Karpas-422 (cell line): ENCODE measurements at regions not wholly inside any gene's neighbourhood (a gene's known extent, or its start where the extent isn't known, plus 50 kb on each side); places are given as distances from the start of the nearest gene placed in this dataset.
"Not testable (repeated sequence)": the region's sequence is repeated elsewhere in the genome, so short reads cannot be mapped to it uniquely, and the experiment has no call there.

ENCODE experiments used
- DNase-seq: peaks from one replicate; pipeline ENCODE4 v3.0.0-alpha.2; 2015
- H2AFZ ChIP-seq: fragments of 200-600 bp; sonication (generic); 2 replicates; pipeline ENCODE4 v1.6.1; 2014; ENCODE audit warnings: antibody characterized with exemption, low read length, mixed read lengths
- H3K27ac ChIP-seq: fragments of 200-600 bp; sonication (generic); 2 replicates; pipeline ENCODE4 v1.5.1; 2014; ENCODE audit warnings: mild to moderate bottlenecking, low read length, moderate library complexity
- H3K27me3 ChIP-seq: fragments of 200-600 bp; sonication (generic); 2 replicates; pipeline ENCODE4 v1.6.1; 2014; ENCODE audit warnings: low read length, mixed read lengths
- H3K36me3 ChIP-seq: fragments of 200-600 bp; sonication (generic); 2 replicates; pipeline ENCODE4 v1.6.1; 2014; ENCODE audit warnings: low read length, mixed read lengths; ENCODE audit not compliant: insufficient read depth
- H3K4me1 ChIP-seq: fragments of 200-600 bp; sonication (generic); 2 replicates; pipeline ENCODE4 v1.6.1; 2014; ENCODE audit warnings: mild to moderate bottlenecking, low read length, mixed read lengths
- H3K4me2 ChIP-seq: fragments of 200-600 bp; sonication (generic); 2 replicates; pipeline ENCODE4 v1.6.1; 2014; ENCODE audit warnings: low read length, low read depth, mild to moderate bottlenecking; ENCODE audit not compliant: poor library complexity, severe bottlenecking
- H3K4me3 ChIP-seq: fragments of 200-600 bp; sonication (generic); 2 replicates; pipeline ENCODE4 v1.5.1; 2014; ENCODE audit warnings: mild to moderate bottlenecking, antibody characterized with exemption, low read length, mixed read lengths
- H3K79me2 ChIP-seq: fragments of 200-600 bp; sonication (generic); 2 replicates; pipeline ENCODE4 v1.6.1; 2014; ENCODE audit warnings: mild to moderate bottlenecking, low read length, mixed read lengths
- H3K9ac ChIP-seq: fragments of 200-600 bp; sonication (generic); 2 replicates; pipeline ENCODE4 v1.6.0; 2014; ENCODE audit warnings: low read length
- H3K9me2 ChIP-seq: fragments of 200-600 bp; sonication (generic), shearing (Covaris generic); replicated peaks from 2 replicates; pipeline ENCODE4 v1.6.0; 2014; ENCODE audit warnings: mild to moderate bottlenecking, low read length, moderate library complexity; ENCODE audit not compliant: insufficient read depth
- H3K9me3 ChIP-seq: fragments of 300-700, 200-600 bp; sonication (generic); 2 replicates; pipeline ENCODE4 v1.6.1; 2014; ENCODE audit warnings: low read length, mixed read lengths
- H4K20me1 ChIP-seq: fragments of 200-600 bp; sonication (generic); 2 replicates; pipeline ENCODE4 v1.6.1; 2014; ENCODE audit warnings: mild to moderate bottlenecking, antibody characterized with exemption, low read length, low read depth; ENCODE audit not compliant: insufficient read depth

- H4K20me1 ChIP-seq, result no peaks in the 10 kb centered on the region
- no peaks in the 10 kb centered on the region for H3K36me3 ChIP-seq
- H3K4me1 ChIP-seq, result no peaks in the 10 kb centered on the region
- no peak overlapping the region for H3K4me2 ChIP-seq
- no peak overlapping the region for H3K4me3 ChIP-seq
- no peak overlapping the region for H2AFZ ChIP-seq
- no peaks in the 10 kb centered on the region; the same call in 1 of the 2 replicates for H3K9me3 ChIP-seq
- no peak overlapping the region for H3K9ac ChIP-seq
- no peak overlapping the region for H3K27ac ChIP-seq
- no peaks in the 10 kb centered on the region for H3K79me2 ChIP-seq
- H3K27me3 ChIP-seq, result no peaks in the 10 kb centered on the region
- no peak for DNase-seq
- H3K9me2 ChIP-seq, result no peaks in the 10 kb centered on the region
These were observed 1514.1 kb upstream of the DEFB115 start for GRCh38 chr20:29743101-29743931.

- Histone ChIP-seq H3K79me2 (no peaks in the 10 kb centered on the region), H3K9ac (no peak overlapping the region), H3K4me3 (no peak overlapping the region), H3K27ac (no peak overlapping the region), H3K36me3 (no peaks in the 10 kb centered on the region), H4K20me1 (no peaks in the 10 kb centered on the region), H3K27me3 (no peaks in the 10 kb centered on the region), H3K4me2 (no peak overlapping the region), H3K9me2 (no peaks in the 10 kb centered on the region), H3K9me3 (no peaks in the 10 kb centered on the region; the same call in 1 of the 2 replicates), H3K4me1 (no peaks in the 10 kb centered on the region), H2AFZ (no peak overlapping the region)
- DNase-seq, result no peak
These were observed 1513.4 kb upstream of the DEFB115 start for GRCh38 chr20:29744071-29744470.

GRCh38 chr20:29745534-29746245 lies 1511.8 kb upstream of the DEFB115 start:
- not testable (repeated sequence) for H3K27ac ChIP-seq, H3K36me3 ChIP-seq, H3K9me3 ChIP-seq, DNase-seq, H3K27me3 ChIP-seq, H3K4me3 ChIP-seq, H3K79me2 ChIP-seq, H3K9me2 ChIP-seq, H3K4me2 ChIP-seq, H2AFZ ChIP-seq, H4K20me1 ChIP-seq, H3K9ac ChIP-seq, H3K4me1 ChIP-seq

- no peaks in the 10 kb centered on the region for H3K4me1 ChIP-seq
- H3K9me2 ChIP-seq, result no peaks in the 10 kb centered on the region
- H3K4me2 ChIP-seq, result no peak overlapping the region
- H3K9me3 ChIP-seq, result no peaks in the 10 kb centered on the region
- no peak overlapping the region for H3K27ac ChIP-seq
- H3K9ac ChIP-seq, result no peak overlapping the region
- H3K79me2 ChIP-seq, result no peaks in the 10 kb centered on the region
- no peaks in the 10 kb centered on the region for H4K20me1 ChIP-seq
- H2AFZ ChIP-seq, result no peak overlapping the region
- H3K27me3 ChIP-seq, result no peaks in the 10 kb centered on the region
- H3K4me3 ChIP-seq, result no peak overlapping the region
- no peaks in the 10 kb centered on the region for H3K36me3 ChIP-seq
- DNase-seq, result no peak
These were observed 1507.1 kb upstream of the DEFB115 start for GRCh38 chr20:29750268-29750899.

- not testable (repeated sequence) for H3K9me2 ChIP-seq, DNase-seq, H3K27ac ChIP-seq, H3K4me1 ChIP-seq, H4K20me1 ChIP-seq, H3K9me3 ChIP-seq, H2AFZ ChIP-seq, H3K4me2 ChIP-seq, H3K27me3 ChIP-seq, H3K79me2 ChIP-seq, H3K4me3 ChIP-seq, H3K9ac ChIP-seq, H3K36me3 ChIP-seq
These were observed 1504.6 kb upstream of the DEFB115 start for GRCh38 chr20:29752644-29753425.

GRCh38 chr20:29753426-29753746 lies 1504.1 kb upstream of the DEFB115 start:
- H3K27me3 ChIP-seq, H3K9me2 ChIP-seq, H4K20me1 ChIP-seq, H3K9me3 ChIP-seq, H3K79me2 ChIP-seq, H3K9ac ChIP-seq, DNase-seq, H3K4me3 ChIP-seq, H3K36me3 ChIP-seq, H3K4me1 ChIP-seq, H3K27ac ChIP-seq, H3K4me2 ChIP-seq, H2AFZ ChIP-seq: not testable (repeated sequence)

GRCh38 chr20:29753879-29754278 lies 1503.6 kb upstream of the DEFB115 start:
- not testable (repeated sequence) for H3K27ac ChIP-seq, H3K27me3 ChIP-seq, H3K36me3 ChIP-seq, H3K9me3 ChIP-seq, H3K79me2 ChIP-seq, H4K20me1 ChIP-seq, H3K4me3 ChIP-seq, H3K4me1 ChIP-seq, H3K9ac ChIP-seq, H3K4me2 ChIP-seq, DNase-seq, H3K9me2 ChIP-seq, H2AFZ ChIP-seq
